Thyroid gland (tissue), 4 donors: ENCODE measurements at regions not wholly inside any gene's neighbourhood (a gene's known extent, or its start where the extent isn't known, plus 50 kb on each side); places are given as distances from the start of the nearest gene placed in this dataset.
"Not testable (repeated sequence)": the region's sequence is repeated elsewhere in the genome, so short reads cannot be mapped to it uniquely, and the experiment has no call there.

Experiments used
- POLR2A ChIP-seq, 2 donors: fragments of 450-650 bp; IDR thresholded peaks; one replicate each; pipeline ENCODE4 v1.6.1; 2017; ENCODE audit warnings: antibody characterized with exemption in 2 of 2, mild to moderate bottlenecking in 2 of 2, moderate library complexity in 1 of 2
- TF ChIP-seq, protein P1 (sequence below), 6 experiments: fragments of 200-600 bp in 3 of 6; fragments of 450-650 bp in 3 of 6; sonication (generic) in 3 of 6; IDR thresholded peaks; one replicate each; pipeline ENCODE4 v1.5.1; 2016 to 2019; ENCODE audit warnings: antibody characterized with exemption in 6 of 6, mild to moderate bottlenecking in 2 of 6, inconsistent platforms in 1 of 6, moderate library complexity in 1 of 6

DNA sequence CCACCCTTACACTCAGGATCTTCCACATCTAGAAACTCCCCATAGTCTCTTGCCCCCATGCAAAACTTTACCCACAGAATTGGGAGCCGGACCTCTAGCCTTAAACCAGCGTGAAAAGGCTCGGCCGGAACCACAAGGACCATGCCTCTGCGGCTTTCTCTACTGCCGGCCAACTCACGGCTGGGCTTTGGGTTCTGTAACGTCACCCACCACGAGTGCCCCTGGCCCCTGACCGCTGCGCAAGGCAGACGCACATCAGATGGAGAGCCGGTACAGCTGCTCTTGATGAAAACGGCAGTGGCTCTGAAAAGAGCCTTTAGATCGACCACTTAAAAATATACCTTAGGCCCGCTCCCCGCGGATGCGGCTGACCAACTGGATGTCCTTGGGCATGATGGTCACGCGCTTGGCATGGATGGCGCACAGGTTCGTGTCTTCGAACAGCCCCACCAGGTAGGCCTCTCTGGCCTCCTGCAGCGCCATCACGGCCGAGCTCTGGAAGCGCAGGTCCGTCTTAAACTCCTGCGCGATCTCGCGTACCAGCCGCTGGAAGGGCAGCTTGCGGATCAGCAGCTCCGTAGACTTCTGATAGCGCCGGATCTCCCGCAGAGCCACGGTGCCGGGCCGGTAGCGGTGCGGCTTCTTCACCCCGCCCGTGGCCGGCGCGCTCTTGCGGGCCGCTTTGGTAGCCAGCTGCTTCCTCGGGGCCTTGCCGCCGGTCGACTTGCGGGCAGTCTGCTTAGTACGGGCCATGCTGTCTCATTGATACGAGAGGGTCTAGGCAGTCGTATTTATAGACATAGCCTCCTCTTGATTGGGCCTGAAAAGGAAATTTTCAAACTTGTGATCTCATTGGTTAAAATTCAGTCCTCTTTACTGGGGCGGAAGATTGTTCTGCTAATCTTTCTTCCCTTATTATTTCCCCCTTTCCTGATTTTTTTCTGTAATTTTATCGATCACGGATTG is 66.3 kb downstream of the FAM72C start:
- TF ChIP-seq, protein P1, sequence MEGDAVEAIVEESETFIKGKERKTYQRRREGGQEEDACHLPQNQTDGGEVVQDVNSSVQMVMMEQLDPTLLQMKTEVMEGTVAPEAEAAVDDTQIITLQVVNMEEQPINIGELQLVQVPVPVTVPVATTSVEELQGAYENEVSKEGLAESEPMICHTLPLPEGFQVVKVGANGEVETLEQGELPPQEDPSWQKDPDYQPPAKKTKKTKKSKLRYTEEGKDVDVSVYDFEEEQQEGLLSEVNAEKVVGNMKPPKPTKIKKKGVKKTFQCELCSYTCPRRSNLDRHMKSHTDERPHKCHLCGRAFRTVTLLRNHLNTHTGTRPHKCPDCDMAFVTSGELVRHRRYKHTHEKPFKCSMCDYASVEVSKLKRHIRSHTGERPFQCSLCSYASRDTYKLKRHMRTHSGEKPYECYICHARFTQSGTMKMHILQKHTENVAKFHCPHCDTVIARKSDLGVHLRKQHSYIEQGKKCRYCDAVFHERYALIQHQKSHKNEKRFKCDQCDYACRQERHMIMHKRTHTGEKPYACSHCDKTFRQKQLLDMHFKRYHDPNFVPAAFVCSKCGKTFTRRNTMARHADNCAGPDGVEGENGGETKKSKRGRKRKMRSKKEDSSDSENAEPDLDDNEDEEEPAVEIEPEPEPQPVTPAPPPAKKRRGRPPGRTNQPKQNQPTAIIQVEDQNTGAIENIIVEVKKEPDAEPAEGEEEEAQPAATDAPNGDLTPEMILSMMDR (IDR thresholded peaks at IDR 0.05): not testable (repeated sequence)
- TF ChIP-seq POLR2A (IDR thresholded peaks at IDR 0.05): not testable (repeated sequence)
